Muscle of leg (tissue), 3 donors: ENCODE measurements at regions not wholly inside any gene's neighbourhood (a gene's known extent, or its start where the extent isn't known, plus 50 kb on each side); places are given as distances from the start of the nearest gene placed in this dataset.

Experiments
- DNase-seq: peaks from one replicate; pipeline ENCODE4 v3.0.0; 2013
- H3K27ac ChIP-seq: one replicate; pipeline ENCODE4 v1.5.1; 2013; ENCODE audit warnings: mild to moderate bottlenecking, low read length, control low read depth
- H3K27me3 ChIP-seq: one replicate; pipeline ENCODE4 v1.6.1; 2013; ENCODE audit warnings: low read length; ENCODE audit not compliant: control insufficient read depth, insufficient read depth
- H3K36me3 ChIP-seq: one replicate; pipeline ENCODE4 v1.6.1; 2013; ENCODE audit warnings: low read length; ENCODE audit not compliant: control insufficient read depth, insufficient read depth
- H3K4me1 ChIP-seq: one replicate; pipeline ENCODE4 v1.6.1; 2013; ENCODE audit warnings: low read length; ENCODE audit not compliant: control insufficient read depth, insufficient read depth
- H3K4me3 ChIP-seq: one replicate; pipeline ENCODE4 v1.5.1; 2013; ENCODE audit warnings: low read length, control low read depth
- H3K9me3 ChIP-seq: replicated peaks from 2 replicates; pipeline ENCODE4 v1.6.1; 2013; ENCODE audit warnings: low read depth, low read length; ENCODE audit not compliant: control insufficient read depth
- WGBS: methylation state at CpG from one replicate; pipeline ENCODE4 v1.1.5; 2013; ENCODE audit warnings: missing lambda C conversion rate; ENCODE audit not compliant: insufficient coverage; 5-methylcytosine and 5-hydroxymethylcytosine counted together

GRCh38 chr2:186201371-186201770 is 284.7 kb upstream of the ZC3H15 start:
- Histone ChIP-seq H3K27me3 (no peaks in the 10 kb centered on the region), H3K4me3 (no peak overlapping the region), H3K4me1 (no peaks in the 10 kb centered on the region), H3K27ac (no peak overlapping the region), H3K9me3 (no peaks in the 10 kb centered on the region), H3K36me3 (no peaks in the 10 kb centered on the region)
- no peak for DNase-seq

GRCh38 chr2:186205254-186205911 is 280.7 kb upstream of the ZC3H15 start:
- Histone ChIP-seq H3K4me3 (no peak overlapping the region), H3K27ac (peak overlapping the region; percentile 17), H3K27me3 (no peaks in the 10 kb centered on the region), H3K9me3 (no peaks in the 10 kb centered on the region), H3K4me1 (no peaks in the 10 kb centered on the region), H3K36me3 (no peaks in the 10 kb centered on the region)
- DNase-seq = peak; percentile 86
- no CpG with 5 or more reads among the region's 1 CpG for WGBS

GRCh38 chr2:186209532-186209931 is 276.5 kb upstream of the ZC3H15 start:
- Histone ChIP-seq H3K4me1 (no peaks in the 10 kb centered on the region), H3K4me3 (no peak overlapping the region), H3K27me3 (no peaks in the 10 kb centered on the region), H3K9me3 (no peaks in the 10 kb centered on the region), H3K27ac (no peak overlapping the region), H3K36me3 (no peaks in the 10 kb centered on the region)
- 80% methylated on average over 1 of the region's 5 CpGs for WGBS
- DNase-seq = no peak

GRCh38 chr2:186220409-186220808 is 265.7 kb upstream of the ZC3H15 start:
- WGBS = 88% methylated on average over 2 of the region's 5 CpGs
- no peaks in the 10 kb centered on the region for H3K36me3 ChIP-seq

GRCh38 chr2:186229265-186229664 is 256.8 kb upstream of the ZC3H15 start:
- H3K36me3 ChIP-seq = no peaks in the 10 kb centered on the region
- WGBS = 88% methylated on average over 1 of the region's 1 CpG
- H3K27ac ChIP-seq = no peak overlapping the region
- H3K4me1 ChIP-seq = no peaks in the 10 kb centered on the region
- no peak for DNase-seq
- H3K27me3 ChIP-seq = no peaks in the 10 kb centered on the region
- H3K9me3 ChIP-seq = peaks cover 23% of the 10 kb centered on the region
- H3K4me3 ChIP-seq = no peak overlapping the region

More at GRCh38 chr2:186220409-186220808, 265.7 kb upstream of the ZC3H15 start:
- H3K27ac ChIP-seq = no peak overlapping the region
- H3K4me1 ChIP-seq = no peaks in the 10 kb centered on the region
- H3K9me3 ChIP-seq = no peaks in the 10 kb centered on the region
- no peak overlapping the region for H3K4me3 ChIP-seq
- DNase-seq = no peak
- no peaks in the 10 kb centered on the region for H3K27me3 ChIP-seq

- Histone ChIP-seq H3K4me1 (no peaks in the 10 kb centered on the region), H3K9me3 (no peaks in the 10 kb centered on the region), H3K4me3 (no peak overlapping the region), H3K36me3 (no peaks in the 10 kb centered on the region), H3K27me3 (no peaks in the 10 kb centered on the region), H3K27ac (no peak overlapping the region)
- WGBS = 100% methylated on average over 3 of the region's 4 CpGs
- no peak for DNase-seq
Measured at GRCh38 chr2:186241874-186242273, 244.2 kb upstream of the ZC3H15 start.

- DNase-seq = peak; percentile 53
- H3K27me3 ChIP-seq = no peaks in the 10 kb centered on the region
- H3K9me3 ChIP-seq = no peaks in the 10 kb centered on the region
- no peak overlapping the region for H3K27ac ChIP-seq
- no peak overlapping the region for H3K4me3 ChIP-seq
- H3K4me1 ChIP-seq = no peaks in the 10 kb centered on the region
- no peaks in the 10 kb centered on the region for H3K36me3 ChIP-seq
- WGBS = no CpG with 5 or more reads among the region's 2 CpGs
Measured at GRCh38 chr2:186254759-186255158, 231.3 kb upstream of the ZC3H15 start.

- no peaks in the 10 kb centered on the region for H3K4me1 ChIP-seq
- DNase-seq = peak; percentile 32
- no peaks in the 10 kb centered on the region for H3K27me3 ChIP-seq
- no peaks in the 10 kb centered on the region for H3K36me3 ChIP-seq
- H3K27ac ChIP-seq = no peak overlapping the region
- H3K4me3 ChIP-seq = no peak overlapping the region
- WGBS = 33% methylated on average over 4 of the region's 4 CpGs
- no peaks in the 10 kb centered on the region for H3K9me3 ChIP-seq
Measured at GRCh38 chr2:186255823-186256222, 230.2 kb upstream of the ZC3H15 start.

GRCh38 chr2:186256540-186256939 is 229.5 kb upstream of the ZC3H15 start:
- H3K9me3 ChIP-seq = no peaks in the 10 kb centered on the region
- no peak overlapping the region for H3K27ac ChIP-seq
- DNase-seq = peak; percentile 80
- no peaks in the 10 kb centered on the region for H3K27me3 ChIP-seq
- no peaks in the 10 kb centered on the region for H3K4me1 ChIP-seq
- no peaks in the 10 kb centered on the region for H3K36me3 ChIP-seq
- no CpG with 5 or more reads among the region's 1 CpG for WGBS
- H3K4me3 ChIP-seq = no peak overlapping the region

- Histone ChIP-seq H3K9me3 (peaks cover 5% of the 10 kb centered on the region), H3K27me3 (no peaks in the 10 kb centered on the region), H3K27ac (no peak overlapping the region), H3K36me3 (no peaks in the 10 kb centered on the region), H3K4me3 (no peak overlapping the region), H3K4me1 (no peaks in the 10 kb centered on the region)
- no peak for DNase-seq
- 89% methylated on average over 3 of the region's 3 CpGs for WGBS
Measured at GRCh38 chr2:186263673-186264250, 222.3 kb upstream of the ZC3H15 start.

- Histone ChIP-seq H3K27ac (no peak overlapping the region), H3K27me3 (no peaks in the 10 kb centered on the region), H3K9me3 (peaks cover 5% of the 10 kb centered on the region), H3K4me1 (no peaks in the 10 kb centered on the region), H3K4me3 (no peak overlapping the region), H3K36me3 (no peaks in the 10 kb centered on the region)
- DNase-seq = no peak
- WGBS = no CpG with 5 or more reads among the region's 2 CpGs
Measured at GRCh38 chr2:186269536-186269935, 216.5 kb upstream of the ZC3H15 start.
